OCI-LY1 (cell line): ENCODE measurements at regions not wholly inside any gene's neighbourhood (a gene's known extent, or its start where the extent isn't known, plus 50 kb on each side); places are given as distances from the start of the nearest gene placed in this dataset.

Experiments used
- H2AFZ ChIP-seq: fragments of 200-600 bp; sonication (generic), shearing (Covaris generic); 2 replicates; pipeline ENCODE4 v1.6.0; 2014; ENCODE audit warnings: antibody characterized with exemption, mild to moderate bottlenecking, low read length
- H3F3A ChIP-seq: fragments of 200-600 bp; sonication (generic), shearing (Covaris generic); 2 replicates; pipeline ENCODE4 v1.6.0; 2014; ENCODE audit warnings: mild to moderate bottlenecking, antibody characterized with exemption, low read length, moderate library complexity; ENCODE audit not compliant: insufficient read depth
- H3K27ac ChIP-seq: fragments of 200-600 bp; sonication (generic); 2 replicates; pipeline ENCODE4 v1.5.1; 2014; ENCODE audit warnings: low read length, mixed run types, mild to moderate bottlenecking, low read depth; ENCODE audit not compliant: poor library complexity, severe bottlenecking
- H3K27me3 ChIP-seq: fragments of 200-600 bp; sonication (generic); 2 replicates; pipeline ENCODE4 v1.6.0; 2014; ENCODE audit warnings: antibody characterized with exemption, mild to moderate bottlenecking, low read length, moderate library complexity; ENCODE audit not compliant: insufficient read depth
- H3K36me3 ChIP-seq: fragments of 200-600 bp; sonication (generic); 2 replicates; pipeline ENCODE4 v1.6.1; 2014; ENCODE audit warnings: mild to moderate bottlenecking, antibody characterized with exemption, low read length, moderate library complexity, mixed read lengths; ENCODE audit not compliant: insufficient read depth
- H3K4me1 ChIP-seq: fragments of 200-600 bp; sonication (generic); 2 replicates; pipeline ENCODE4 v1.5.1; 2014; ENCODE audit warnings: mild to moderate bottlenecking, low read length, moderate library complexity; ENCODE audit not compliant: insufficient read depth, severe bottlenecking
- H3K4me2 ChIP-seq: fragments of 200-600 bp; sonication (generic), shearing (Covaris generic); 2 replicates; pipeline ENCODE4 v1.6.1; 2014; ENCODE audit warnings: low read length
- H3K4me3 ChIP-seq: fragments of 200-600 bp; sonication (generic); 2 replicates; pipeline ENCODE4 v1.5.1; 2014; ENCODE audit warnings: low read length, low read depth, mild to moderate bottlenecking, mixed read lengths; ENCODE audit not compliant: poor library complexity, severe bottlenecking
- H3K79me2 ChIP-seq: fragments of 200-600 bp; shearing (Covaris generic); 2 replicates; pipeline ENCODE4 v1.6.1; 2016; ENCODE audit warnings: mixed run types, low read length, mixed read lengths; ENCODE audit not compliant: insufficient read depth
- H3K9ac ChIP-seq: fragments of 200-600 bp; sonication (generic), shearing (Covaris generic); 2 replicates; pipeline ENCODE4 v1.6.1; 2014; ENCODE audit warnings: mild to moderate bottlenecking, low read length, mixed read lengths
- H3K9me2 ChIP-seq: fragments of 200-600 bp; sonication (generic), shearing (Covaris generic); 2 replicates; pipeline ENCODE4 v1.6.1; 2014; ENCODE audit warnings: low read depth, mild to moderate bottlenecking, low read length, mixed read lengths
- H3K9me3 ChIP-seq: fragments of 200-600 bp; shearing (Covaris generic); 2 replicates; pipeline ENCODE4 v1.6.1; 2014; ENCODE audit warnings: low read length, mixed read lengths
- H4K20me1 ChIP-seq: fragments of 200-600 bp; sonication (generic), shearing (Covaris generic); 2 replicates; pipeline ENCODE4 v1.6.0; 2016; ENCODE audit warnings: mild to moderate bottlenecking, low read length; ENCODE audit not compliant: insufficient read depth
- CTCF ChIP-seq: fragments of 200-600 bp; sonication (generic), shearing (Covaris generic); IDR thresholded peaks from 2 replicates; pipeline ENCODE4 v1.5.1; 2017; ENCODE audit warnings: mild to moderate bottlenecking, antibody characterized with exemption, low read length, moderate library complexity, mixed read lengths
- EZH2 ChIP-seq: fragments of 200-600 bp; sonication (generic), shearing (Covaris generic); IDR thresholded peaks from 2 replicates; pipeline ENCODE4 v1.8.0; 2017; ENCODE audit warnings: borderline replicate concordance, mixed run types, mild to moderate bottlenecking, antibody characterized with exemption, low read length, moderate library complexity, mixed read lengths

GRCh38 chr1:96164053-96164452, 557.5 kb upstream of the PTBP2 start:
- Histone ChIP-seq H3K9me2 (no peaks in the 10 kb centered on the region), H3K79me2 (no peaks in the 10 kb centered on the region), H3K9me3 (no peaks in the 10 kb centered on the region), H3K4me1 (no peaks in the 10 kb centered on the region), H3K36me3 (no peaks in the 10 kb centered on the region), H3K9ac (no peak overlapping the region), H2AFZ (no peak overlapping the region), H4K20me1 (no peaks in the 10 kb centered on the region), H3K4me3 (no peak overlapping the region), H3K4me2 (no peak overlapping the region), H3K27me3 (no peaks in the 10 kb centered on the region), H3F3A (no peaks in the 10 kb centered on the region), H3K27ac (no peak overlapping the region)
- no peak for TF ChIP-seq EZH2
- no peak for TF ChIP-seq CTCF

- H3K9ac ChIP-seq, result no peak overlapping the region
- H3K27me3 ChIP-seq, result no peaks in the 10 kb centered on the region
- H3K4me3 ChIP-seq, result no peak overlapping the region
- H3K27ac ChIP-seq, result no peak overlapping the region
- no peaks in the 10 kb centered on the region for H3K79me2 ChIP-seq
- no peaks in the 10 kb centered on the region for H3K4me1 ChIP-seq
- TF ChIP-seq EZH2 (no peak), CTCF (no peak)
- no peaks in the 10 kb centered on the region for H4K20me1 ChIP-seq
- no peaks in the 10 kb centered on the region for H3F3A ChIP-seq
- H3K36me3 ChIP-seq, result no peaks in the 10 kb centered on the region
- no peak overlapping the region for H3K4me2 ChIP-seq
- no peaks in the 10 kb centered on the region for H3K9me2 ChIP-seq
- no peaks in the 10 kb centered on the region for H3K9me3 ChIP-seq
- no peak overlapping the region for H2AFZ ChIP-seq
Measured at GRCh38 chr1:96178053-96178452, 543.5 kb upstream of the PTBP2 start.

- H3F3A ChIP-seq, result no peaks in the 10 kb centered on the region
- no peaks in the 10 kb centered on the region for H4K20me1 ChIP-seq
- no peak overlapping the region for H2AFZ ChIP-seq
- H3K36me3 ChIP-seq, result no peaks in the 10 kb centered on the region
- no peaks in the 10 kb centered on the region for H3K9me2 ChIP-seq
- no peaks in the 10 kb centered on the region for H3K27me3 ChIP-seq
- H3K79me2 ChIP-seq, result no peaks in the 10 kb centered on the region
- H3K27ac ChIP-seq, result no peak overlapping the region
- H3K9me3 ChIP-seq, result no peaks in the 10 kb centered on the region
- TF ChIP-seq EZH2 (no peak), CTCF (no peak)
- H3K4me3 ChIP-seq, result no peak overlapping the region
- no peaks in the 10 kb centered on the region for H3K4me1 ChIP-seq
- H3K4me2 ChIP-seq, result no peak overlapping the region
- H3K9ac ChIP-seq, result no peak overlapping the region
Measured at GRCh38 chr1:96183485-96183884, 538.1 kb upstream of the PTBP2 start.
